Stimulated activated CD8-positive, alpha-beta memory T cell treated with anti-CD3 and anti-CD28 coated beads, Interleukin-7, amount 100 ng/mL, for 4 hours (primary cell): ENCODE measurements at regions not wholly inside any gene's neighbourhood (a gene's known extent, or its start where the extent isn't known, plus 50 kb on each side); places are given as distances from the start of the nearest gene placed in this dataset.

Experiments used
- DNase-seq, 2 donors: peaks; one replicate each; pipeline ENCODE4 v3.0.0-alpha.2; 2020; ENCODE audit warnings: low read depth in 2 of 2

DNA sequence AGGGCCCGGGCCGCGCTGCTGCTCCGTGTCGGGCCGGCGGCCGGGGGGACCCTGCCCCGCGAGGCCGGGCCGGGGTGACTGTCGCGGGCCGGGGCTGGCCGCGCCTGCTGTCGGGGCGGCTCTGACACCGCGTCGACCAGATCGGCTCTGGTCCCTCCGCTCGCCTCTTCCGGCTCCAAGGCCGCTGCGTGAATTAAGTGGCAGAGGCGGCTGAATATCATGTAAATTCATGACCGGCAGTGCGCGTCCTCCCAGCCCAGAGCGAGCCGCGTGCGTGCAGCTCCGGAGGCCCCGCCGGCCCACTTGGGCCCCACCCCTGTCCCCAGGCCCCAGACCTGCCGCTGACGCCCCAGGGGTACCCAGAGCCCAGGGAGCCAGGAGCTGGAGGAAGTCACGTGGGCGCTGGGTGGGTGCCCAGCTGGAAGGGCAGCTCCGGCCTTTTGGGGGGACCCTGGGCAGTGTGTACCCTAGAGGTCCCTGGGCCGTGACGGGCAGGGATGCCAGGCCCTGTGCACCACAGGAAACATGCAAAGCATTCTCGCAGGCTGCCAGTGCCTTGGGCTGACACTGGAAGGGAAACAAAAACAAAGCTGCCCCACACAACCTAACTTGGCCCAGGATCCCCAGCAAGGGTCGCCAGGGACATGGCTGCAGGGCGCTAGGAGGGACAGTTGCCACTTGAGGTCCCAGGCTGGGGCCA, 584.0 kb upstream of the MKI67 start:
- no peak for DNase-seq

DNA sequence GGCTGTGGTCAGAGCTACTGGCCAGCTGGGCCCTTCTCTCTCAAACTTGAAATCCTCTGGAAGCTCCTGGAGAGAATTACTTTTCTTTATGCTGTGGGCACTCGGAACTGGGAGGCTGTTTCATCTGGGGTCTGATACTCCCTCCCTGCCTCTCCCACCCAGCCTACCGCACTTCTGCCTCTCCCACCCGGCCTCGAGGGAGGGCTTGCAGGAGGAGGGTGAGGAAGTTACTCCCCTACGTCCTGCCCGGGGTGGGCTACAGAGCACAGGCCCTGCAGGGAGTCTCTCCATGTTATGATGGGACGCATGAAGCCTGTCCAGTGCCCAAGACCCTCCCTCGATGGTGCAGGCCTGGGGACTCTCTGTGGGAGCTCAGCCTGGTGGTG, 584.6 kb upstream of the MKI67 start:
- no peak for DNase-seq

DNA sequence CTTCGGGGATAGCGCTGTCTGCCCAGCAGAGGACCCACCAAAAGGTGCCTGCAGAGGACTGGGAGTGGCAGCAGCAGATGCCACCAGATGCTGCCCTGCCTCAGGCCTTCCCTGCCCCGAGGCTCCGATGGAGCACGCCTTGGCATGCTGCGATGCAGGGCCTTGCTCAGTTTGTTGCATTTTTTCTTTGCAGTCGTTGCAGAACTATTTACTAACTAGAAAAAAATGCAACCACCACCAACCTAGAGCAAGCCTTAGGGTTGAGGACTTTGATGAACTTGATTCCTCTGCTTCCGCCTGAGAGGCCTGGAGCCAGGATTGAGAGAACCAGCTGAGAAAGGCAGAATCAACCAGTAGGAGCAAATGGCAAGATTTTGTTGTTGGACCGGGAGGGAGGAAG, 585.6 kb upstream of the MKI67 start:
- DNase-seq = no peak

DNA sequence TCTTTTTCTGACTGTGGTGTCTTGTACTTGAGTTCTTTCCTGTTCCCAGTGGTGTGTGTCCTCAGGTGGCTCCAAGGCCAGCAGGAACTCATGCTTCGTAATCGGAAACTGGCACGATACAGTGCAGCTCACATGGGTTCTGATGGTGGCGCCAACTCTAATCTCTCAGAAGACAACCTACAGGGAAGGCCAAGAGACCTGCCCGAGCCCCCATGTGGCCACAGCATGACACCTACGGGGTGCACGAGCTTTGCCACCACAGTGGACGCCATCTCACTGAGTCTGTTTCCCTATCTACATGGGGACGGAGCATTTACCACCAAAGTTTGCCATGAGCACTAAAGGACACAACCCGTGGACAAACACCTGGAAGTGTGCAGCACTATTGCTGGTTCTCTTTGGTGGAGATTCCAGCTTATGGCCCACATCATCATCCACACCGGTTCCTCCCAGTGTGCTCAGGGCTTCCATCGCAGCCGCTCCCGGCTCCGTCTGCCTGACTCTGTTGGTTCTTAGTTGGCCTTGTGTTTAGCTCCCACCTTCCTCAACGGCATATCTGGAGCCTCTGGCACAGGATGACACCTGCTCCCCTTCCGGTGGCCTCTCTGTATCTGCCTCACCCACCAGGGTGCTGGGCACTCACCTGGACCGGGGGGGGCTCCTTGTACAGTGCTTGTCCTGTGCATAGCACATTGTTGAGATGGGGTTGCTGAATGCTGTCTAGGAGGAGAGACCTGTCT, 586.6 kb upstream of the MKI67 start:
- DNase-seq = no peak

DNA sequence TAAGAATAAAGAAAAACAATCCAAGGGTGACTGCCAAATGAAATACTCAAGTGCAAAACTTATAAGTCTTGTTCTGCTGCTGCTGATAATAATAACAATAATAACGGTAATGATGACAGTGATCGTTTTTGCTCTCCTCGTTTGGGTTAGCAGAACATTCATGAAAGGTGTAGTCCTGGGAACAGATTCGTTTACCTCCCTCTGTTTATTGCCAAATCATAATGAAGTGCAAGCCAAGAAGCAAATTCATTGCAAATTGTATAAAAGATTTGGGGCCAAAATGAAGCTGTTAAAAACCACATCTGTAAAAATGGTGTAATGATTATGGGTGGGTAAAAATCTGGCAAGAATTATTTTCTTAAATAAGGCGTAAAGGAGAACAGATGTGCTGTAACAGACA, 587.2 kb upstream of the MKI67 start:
- DNase-seq = no peak

DNA sequence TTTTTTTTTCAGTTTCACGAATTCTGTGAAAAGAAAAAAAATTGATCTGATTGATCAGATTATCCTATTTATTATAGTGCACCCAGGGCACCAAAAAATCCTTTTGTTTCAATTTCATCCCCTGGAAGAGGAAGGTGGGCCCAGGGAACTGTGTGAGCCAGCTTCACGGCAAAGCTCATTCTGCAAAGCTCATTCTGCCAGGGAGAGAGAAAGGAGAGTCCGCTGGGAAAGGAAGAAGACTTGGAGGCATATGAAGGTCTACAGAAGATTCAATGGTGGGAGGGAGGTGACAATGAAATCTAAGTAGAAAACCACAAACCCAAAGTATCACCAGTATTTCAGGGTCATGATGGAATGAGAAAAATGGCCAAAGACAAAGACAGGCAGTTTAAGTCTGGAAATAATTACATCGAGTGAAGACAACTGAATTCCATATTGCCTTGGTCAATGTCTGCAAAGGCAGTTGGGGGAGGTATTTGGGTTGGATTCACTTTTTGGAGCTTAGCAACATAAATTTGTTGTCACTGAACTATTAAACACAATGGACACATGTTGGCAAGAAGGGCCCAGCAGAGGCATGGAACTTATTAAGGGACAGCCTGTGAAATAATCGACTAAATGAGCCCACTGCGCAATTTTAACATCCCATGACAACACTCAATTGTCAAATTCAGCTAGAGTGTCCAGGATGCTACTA, 587.8 kb upstream of the MKI67 start:
- DNase-seq = no peak

DNA sequence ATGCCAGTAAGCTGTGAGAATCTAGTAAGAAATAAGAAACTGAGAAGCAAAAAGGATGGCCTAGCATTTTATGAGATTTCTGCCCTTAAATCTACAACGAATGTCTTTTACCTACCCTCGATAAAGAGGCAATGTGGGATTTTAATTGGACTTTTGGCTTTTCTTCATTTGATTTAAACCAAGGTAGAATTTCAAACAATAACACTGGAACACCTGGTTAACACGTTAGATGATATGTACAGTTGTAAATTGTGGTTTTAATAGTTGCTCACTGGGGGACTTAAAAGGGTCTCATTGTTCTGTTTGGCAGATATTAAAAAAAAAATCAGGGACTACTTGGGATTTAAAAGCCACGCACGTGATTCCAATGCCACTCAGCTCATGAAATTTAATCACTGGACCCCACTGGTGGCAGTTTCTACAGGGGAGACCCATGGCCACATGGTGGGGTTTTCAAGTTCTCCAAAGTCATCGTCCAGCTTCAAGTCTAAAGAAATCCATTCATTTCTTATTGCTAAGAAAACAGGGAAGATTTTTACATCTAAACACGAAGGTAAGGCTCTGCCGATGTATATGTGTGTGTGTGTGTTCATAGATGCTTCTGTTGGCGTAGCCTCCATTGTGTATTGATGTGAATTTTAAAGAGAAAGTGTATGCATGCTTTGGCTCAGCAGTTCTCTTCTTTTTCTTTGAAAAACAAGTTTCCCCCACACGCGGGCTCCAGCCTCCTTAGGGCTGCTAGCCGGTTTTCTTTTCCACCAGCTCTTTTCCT, 588.6 kb upstream of the MKI67 start:
- DNase-seq = no peak

DNA sequence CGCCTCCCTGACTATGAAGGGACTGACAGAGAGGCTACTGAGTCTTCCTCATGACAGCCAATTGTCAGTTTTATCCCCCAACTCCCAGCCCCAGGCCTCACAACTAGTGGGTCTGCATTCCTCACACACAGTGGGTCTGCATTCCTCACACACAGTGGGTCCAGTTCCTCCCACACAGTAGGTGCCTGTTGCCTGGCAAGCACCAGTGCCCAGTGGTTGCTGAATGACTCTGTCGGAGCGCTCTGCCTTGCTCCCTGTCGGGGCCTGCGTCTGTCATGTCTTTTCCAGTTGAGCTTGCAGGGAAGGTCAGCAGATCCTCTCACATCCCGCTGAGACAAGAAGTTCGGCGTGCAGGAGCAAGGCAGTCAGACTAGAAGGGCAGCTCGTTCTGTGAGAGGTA, 590.0 kb upstream of the MKI67 start:
- no peak for DNase-seq

DNA sequence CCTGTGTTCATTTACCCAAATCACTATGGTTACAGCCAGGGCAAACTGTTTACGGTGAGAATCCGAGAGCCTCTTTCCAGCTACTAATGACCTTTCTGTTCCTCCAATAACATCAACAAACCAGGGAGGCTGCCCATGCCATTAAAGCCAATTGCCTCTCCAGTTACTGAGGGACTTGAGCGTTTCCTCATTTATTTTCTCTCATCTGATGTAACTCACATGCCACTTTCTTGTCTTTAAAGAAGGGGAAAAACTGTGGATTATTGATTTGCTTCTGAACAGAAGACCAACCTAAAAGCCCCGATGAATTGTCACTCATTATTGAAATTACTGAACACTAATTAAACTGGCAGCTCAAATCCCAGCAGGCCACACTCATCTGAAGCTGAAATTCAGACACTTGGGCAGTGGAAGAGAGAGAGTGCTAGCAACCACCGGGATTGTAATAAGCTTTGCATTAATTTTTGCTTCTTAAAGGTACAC, 595.8 kb upstream of the MKI67 start:
- DNase-seq = no peak

DNA sequence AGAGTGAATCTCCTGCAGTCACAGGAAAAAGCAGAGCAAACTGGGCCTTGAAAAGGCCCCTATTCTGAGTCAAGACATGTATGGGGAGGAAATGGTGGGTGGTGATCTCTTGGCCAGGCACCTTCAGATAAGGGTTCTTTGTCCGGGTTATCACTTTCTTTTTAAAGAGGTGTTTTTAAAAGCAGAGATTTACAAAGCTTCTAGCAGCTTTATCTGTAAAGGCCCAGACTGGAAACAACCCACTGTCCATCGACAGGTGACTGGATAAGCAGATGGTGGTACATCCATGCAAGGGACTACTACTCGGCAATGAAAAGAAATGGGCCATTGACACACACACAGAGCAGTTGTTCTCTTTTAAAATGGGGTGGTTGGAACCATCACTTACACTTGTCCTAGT, 596.7 kb upstream of the MKI67 start:
- DNase-seq = no peak

DNA sequence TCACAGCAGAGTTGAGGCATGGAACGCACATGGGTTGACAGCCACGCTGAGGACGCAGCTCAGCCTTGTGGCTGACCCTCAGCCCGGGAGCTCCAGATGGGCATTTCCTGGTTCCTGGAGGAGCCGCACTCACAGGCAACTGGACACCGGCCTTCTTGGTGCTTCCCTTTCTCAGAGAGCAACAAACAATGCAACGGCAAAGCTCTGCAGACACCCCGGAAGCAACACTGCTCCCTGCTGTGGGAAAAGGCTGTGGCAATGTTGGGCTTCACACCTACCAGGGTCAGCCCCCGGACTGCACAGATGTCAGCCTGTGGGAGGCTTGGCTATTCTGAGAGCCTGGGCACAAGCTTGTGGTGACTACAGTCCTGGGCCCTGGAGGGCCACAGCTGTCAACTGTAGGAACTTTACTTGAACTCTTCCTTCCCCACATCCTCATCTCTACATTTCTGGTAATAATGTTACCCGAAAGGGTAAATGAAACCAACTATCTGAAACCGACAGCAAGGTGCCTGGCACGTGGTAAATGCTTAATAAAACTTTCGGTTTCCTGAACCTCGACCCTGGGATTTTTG, 597.5 kb upstream of the MKI67 start:
- no peak for DNase-seq

DNA sequence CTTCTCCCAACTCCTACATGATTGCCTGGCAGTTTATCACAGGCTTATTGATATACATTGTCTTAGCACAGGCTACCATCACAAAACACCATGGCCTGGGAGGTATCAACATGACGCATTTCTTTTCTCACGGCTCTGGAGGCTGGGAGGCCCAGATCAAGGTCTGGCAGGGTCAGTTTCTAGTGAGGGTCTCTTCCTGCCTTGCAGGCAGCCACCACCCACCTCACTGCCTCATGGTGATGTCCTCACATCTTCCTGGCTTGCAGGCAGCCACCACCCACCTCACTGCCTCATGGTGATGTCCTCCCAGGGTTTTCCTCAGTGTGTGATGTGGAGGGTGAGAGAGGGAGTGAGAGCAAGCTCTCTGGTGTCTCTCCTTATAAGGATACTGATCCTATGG, 599.3 kb upstream of the MKI67 start:
- DNase-seq = no peak

DNA sequence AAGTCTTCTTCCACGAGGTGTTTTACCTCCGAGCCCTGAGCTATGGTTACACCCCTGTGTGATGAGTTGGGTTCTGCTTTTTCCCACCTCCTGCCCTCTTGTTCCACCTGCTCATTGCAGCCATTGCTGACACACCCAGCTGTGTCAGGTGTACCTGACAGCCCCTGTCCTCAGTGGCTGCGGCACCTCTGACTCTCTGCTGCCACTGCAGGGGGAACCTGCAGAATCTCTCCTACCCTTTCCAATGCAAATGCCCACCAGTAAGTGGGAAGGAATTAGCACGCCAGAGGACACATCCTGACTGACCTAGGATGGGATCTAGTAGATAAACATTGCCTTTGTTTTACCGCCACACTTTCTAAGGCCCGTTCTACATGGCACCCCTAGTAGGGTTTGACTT, 600.9 kb upstream of the MKI67 start:
- DNase-seq = no peak

DNA sequence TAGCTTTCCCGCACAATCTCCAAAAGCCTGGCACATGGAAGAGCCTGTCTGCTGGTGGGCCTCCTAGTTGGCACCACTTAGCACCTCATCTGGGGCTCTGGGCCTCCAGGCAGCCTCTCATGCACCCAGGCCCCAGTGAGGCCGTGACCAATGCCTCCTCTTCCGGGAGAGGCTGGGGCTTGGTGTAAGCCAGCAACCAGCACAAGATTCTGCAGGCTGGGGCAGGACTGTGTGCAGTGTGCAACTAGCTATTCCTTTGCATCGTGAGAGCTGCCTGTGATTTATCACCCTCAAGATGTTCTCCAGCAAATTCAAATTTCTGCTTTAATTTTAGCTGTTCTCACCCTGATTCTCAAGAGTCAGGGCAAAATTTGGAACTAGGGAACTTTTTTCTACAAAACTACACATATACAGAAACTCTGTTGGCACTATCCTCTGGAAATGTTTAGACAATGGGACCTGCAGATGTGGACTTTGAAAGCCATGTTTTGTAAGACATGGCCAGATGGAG, 603.7 kb upstream of the MKI67 start:
- no peak for DNase-seq

DNA sequence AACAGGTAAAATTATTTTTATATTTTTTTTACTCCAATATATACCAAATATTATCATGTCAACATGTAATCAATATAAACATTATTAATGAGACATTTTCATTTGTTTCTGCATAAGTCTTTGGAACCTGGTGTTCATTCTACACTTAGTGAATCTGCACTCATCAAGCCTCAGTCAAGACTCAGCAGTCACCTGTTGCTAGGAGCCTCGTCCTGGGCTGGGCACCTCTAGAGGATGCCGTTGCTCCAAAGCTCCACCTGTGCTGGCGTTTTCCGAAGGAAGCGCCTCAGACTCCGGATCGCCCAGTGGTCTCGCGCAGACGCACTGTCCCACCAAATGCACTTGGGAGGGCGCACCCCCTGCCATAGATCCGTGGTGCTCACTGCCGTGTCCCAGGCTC, 604.7 kb upstream of the MKI67 start:
- DNase-seq = no peak

DNA sequence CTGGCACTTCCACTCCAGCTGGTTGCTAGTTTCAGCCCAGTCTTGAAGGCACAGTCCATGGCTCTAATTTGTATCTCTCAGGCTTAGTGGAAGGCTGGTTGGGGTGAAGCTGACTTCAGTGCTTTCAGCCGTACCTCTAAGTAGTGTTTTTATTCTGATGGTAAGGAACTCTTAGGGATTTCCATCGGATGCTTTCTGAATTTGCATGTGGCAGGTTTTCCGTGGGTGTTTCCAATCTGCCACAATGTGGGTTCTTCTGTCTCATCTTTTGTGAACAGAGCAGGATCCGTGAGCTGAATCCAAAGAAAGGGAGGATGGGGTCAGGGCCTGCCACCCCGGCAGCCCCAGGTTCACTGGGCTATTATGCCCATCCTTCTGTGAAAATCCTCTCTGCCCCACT, 607.9 kb upstream of the MKI67 start:
- no peak for DNase-seq

DNA sequence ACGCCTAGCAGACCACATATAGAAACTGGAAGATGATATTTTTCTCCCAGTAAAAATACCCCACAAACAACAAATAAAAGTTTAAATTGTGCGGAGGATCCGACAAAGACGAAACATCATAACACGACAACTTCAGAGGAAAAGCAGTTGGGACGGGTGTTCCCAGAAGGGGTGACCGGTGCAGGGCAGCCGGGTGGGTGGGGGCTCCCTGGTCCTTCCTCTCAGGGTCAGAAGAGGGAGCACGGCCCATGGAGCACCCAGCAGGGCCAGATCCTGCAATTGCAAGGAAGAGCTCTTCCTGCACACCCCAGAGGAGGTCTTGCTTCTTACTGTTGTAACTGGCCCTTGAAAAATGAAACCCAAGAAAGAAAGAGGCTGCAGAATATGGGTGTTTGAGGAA, 608.5 kb upstream of the MKI67 start:
- no peak for DNase-seq

DNA sequence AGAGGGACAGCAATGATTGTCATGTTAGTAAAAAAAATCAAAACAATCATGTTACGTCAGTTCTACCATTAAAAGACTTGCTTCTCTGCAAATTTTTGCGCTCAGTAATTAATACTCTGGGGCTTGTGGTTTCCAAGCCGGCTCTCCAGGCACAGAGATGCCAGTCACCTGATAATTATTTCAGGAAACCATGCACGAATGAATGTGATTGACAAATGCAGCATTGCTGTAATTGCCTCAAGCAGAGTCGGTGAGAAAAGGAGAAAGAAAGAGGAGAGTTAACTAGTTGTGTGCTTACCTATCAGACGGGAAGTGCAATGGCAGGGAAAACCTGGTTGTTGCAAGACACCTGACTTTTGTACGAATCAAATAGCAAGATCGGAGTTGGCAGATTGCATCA, 609.8 kb upstream of the MKI67 start:
- DNase-seq = no peak

DNA sequence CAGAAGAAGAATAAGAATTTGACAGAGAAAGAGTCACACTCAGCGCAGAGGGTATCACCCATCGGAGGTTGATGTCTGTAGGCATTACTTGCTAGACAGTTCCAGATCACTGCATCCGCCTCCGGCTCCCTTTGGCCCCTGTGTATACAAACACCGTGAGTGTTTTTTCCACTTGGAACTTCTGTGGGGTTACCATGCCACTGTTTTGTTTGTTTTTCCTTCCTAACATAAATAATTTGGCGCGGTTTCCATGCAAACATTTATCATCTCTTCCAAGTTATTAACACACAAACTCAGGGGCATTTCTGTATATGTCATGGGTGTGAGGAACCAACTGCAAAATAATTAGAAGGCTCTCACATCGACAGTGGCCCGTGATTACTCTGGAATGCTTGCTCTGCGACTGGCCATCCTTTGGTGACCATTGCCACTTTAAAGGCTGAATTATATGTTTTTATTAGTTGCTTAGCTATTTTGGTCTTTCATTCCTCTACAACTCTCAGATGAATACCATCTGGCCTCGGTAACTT, 612.2 kb upstream of the MKI67 start:
- DNase-seq = no peak

DNA sequence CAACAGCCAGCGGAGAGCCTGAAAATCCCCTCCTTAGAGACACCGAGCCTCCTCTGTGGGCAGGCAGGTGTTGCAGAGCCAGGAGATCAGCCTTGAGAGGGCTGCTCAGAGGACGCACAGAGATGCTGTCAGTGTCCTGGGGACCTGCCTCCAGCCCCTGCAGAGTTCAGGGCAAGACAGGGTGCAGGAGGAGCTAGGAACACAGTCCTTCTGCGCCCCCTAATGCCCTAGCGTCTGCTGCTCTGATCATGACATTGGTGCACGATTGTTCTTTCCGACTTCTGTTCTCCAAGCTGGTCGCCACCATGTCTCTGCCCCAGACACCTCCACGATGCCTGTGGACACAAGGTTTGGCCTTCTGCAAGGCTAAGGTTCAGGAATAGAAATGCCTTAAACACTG, 613.7 kb upstream of the MKI67 start:
- DNase-seq = no peak

DNA sequence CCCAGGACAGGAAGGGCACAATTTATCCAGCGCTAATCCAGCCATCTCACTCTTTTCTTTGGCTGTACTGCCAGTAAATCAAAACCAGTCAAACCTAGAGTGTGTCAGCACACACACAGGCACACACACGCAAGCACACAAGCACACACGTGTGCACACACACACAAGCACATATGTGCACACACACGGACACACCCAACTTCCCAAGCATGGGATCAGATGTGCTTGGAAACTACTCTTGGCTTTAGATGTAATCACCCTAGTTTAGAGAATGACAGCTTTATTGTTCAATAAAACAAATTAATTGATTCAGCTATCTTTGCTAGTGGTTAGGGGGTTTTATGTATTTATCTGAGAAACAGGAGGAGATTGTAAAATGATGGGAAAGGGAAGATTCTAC, 615.0 kb upstream of the MKI67 start:
- DNase-seq = no peak
